ENCODE measurements at regions not wholly inside any gene's neighbourhood (a gene's known extent, or its start where the extent isn't known, plus 50 kb on each side); places are given as distances from the start of the nearest gene placed in this dataset.

DNA sequence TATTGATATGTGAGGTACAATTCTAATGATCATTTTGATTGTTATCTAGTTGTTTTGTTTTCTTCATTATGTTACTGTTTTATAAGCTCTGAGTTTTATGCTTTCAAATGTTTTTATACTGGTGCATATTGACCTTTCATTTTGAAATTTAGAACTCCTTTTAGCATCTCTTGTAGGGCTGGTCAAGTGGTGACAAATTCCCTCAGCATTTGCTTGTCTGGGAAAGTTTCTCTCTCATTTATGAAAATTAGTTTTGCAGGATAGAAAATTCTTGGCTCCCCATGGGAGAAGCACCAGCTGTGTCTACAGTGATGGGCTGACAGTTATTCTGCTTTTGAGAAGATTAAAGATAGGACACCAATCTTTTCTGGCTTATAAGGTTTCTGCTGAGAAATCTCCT lies 105.3 kb upstream of the SPRY1 start:
- TF ChIP-seq, protein P1, sequence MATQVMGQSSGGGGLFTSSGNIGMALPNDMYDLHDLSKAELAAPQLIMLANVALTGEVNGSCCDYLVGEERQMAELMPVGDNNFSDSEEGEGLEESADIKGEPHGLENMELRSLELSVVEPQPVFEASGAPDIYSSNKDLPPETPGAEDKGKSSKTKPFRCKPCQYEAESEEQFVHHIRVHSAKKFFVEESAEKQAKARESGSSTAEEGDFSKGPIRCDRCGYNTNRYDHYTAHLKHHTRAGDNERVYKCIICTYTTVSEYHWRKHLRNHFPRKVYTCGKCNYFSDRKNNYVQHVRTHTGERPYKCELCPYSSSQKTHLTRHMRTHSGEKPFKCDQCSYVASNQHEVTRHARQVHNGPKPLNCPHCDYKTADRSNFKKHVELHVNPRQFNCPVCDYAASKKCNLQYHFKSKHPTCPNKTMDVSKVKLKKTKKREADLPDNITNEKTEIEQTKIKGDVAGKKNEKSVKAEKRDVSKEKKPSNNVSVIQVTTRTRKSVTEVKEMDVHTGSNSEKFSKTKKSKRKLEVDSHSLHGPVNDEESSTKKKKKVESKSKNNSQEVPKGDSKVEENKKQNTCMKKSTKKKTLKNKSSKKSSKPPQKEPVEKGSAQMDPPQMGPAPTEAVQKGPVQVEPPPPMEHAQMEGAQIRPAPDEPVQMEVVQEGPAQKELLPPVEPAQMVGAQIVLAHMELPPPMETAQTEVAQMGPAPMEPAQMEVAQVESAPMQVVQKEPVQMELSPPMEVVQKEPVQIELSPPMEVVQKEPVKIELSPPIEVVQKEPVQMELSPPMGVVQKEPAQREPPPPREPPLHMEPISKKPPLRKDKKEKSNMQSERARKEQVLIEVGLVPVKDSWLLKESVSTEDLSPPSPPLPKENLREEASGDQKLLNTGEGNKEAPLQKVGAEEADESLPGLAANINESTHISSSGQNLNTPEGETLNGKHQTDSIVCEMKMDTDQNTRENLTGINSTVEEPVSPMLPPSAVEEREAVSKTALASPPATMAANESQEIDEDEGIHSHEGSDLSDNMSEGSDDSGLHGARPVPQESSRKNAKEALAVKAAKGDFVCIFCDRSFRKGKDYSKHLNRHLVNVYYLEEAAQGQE (IDR thresholded peaks at IDR 0.05; ENCODE audit: low read depth), result no peak
- TF ChIP-seq YY1 (IDR thresholded peaks at IDR 0.05; ENCODE audit: low read depth), result no peak
- no peak for TF ChIP-seq TCF12 (IDR thresholded peaks at IDR 0.05; ENCODE audit: low read depth)
- TF ChIP-seq, protein P2, sequence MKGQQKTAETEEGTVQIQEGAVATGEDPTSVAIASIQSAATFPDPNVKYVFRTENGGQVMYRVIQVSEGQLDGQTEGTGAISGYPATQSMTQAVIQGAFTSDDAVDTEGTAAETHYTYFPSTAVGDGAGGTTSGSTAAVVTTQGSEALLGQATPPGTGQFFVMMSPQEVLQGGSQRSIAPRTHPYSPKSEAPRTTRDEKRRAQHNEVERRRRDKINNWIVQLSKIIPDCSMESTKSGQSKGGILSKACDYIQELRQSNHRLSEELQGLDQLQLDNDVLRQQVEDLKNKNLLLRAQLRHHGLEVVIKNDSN (IDR thresholded peaks at IDR 0.05), result no peak
- TF ChIP-seq EP300 (IDR thresholded peaks at IDR 0.05; ENCODE audit: borderline replicate concordance), result no peak
- TF ChIP-seq RAD21 (IDR thresholded peaks at IDR 0.05; ENCODE audit: low read depth), result no peak
- no peak for TF ChIP-seq CREB1 (IDR thresholded peaks at IDR 0.05; ENCODE audit: low read depth)
